ENCODE measurements at regions not wholly inside any gene's neighbourhood (a gene's known extent, or its start where the extent isn't known, plus 50 kb on each side); places are given as distances from the start of the nearest gene placed in this dataset.
"Not testable (repeated sequence)": the region's sequence is repeated elsewhere in the genome, so short reads cannot be mapped to it uniquely, and the experiment has no call there.

- peak; percentile 66 to 89 (median 87) for DNase-seq
- TF ChIP-seq CTCF (IDR thresholded peaks at IDR 0.05) (no peak), POLR2A (IDR thresholded peaks at IDR 0.05) (no peak)
These were observed 98.8 kb upstream of the ZNF722 start for GRCh38 chr7:63899691-63900393.

GRCh38 chr7:63900394-63901203 is 98.0 kb upstream of the ZNF722 start:
- DNase-seq (peak; percentile 85 to 97 (median 97)), ATAC-seq (peak; percentile 99 to 100 (median 100))
- Histone ChIP-seq H3K36me3 (no peaks in the 10 kb centered on the region), H3K27ac (peak overlapping the region in 8 of 12 donors; percentile 30 to 72 (median 50)), H3K4me3 (peak overlapping the region; percentile 38 to 89 (median 70)), H3K27me3 (no peaks in the 10 kb centered on the region), H3K9me3 (peaks cover 0 to 50% (median 0%) of the 10 kb centered on the region in 12 donors), H3K4me1 (peaks cover 0 to 13% (median 0%) of the 10 kb centered on the region in 12 donors)
- TF ChIP-seq CTCF (IDR thresholded peaks at IDR 0.05) = no peak
- no peak for TF ChIP-seq POLR2A (IDR thresholded peaks at IDR 0.05)
- intact Hi-C loops (cut with DNase I) = loop anchor here in 6 of 10 donors (1.0 to 2.0 kb wide), 4 partner anchors 24 to 26 kb away; no protein-coding TSS in a partner anchor
- WGBS, 4 donors = 2 to 40% (median 15%) methylated on average over 27 to 44 of the region's 44 CpGs

More at GRCh38 chr7:63899691-63900393, 98.8 kb upstream of the ZNF722 start:
- ATAC-seq = peak; percentile 89 to 94 (median 92)
- Histone ChIP-seq H3K4me1 (peaks cover 0 to 13% (median 0%) of the 10 kb centered on the region in 12 donors), H3K9me3 (peaks cover 0 to 50% (median 0%) of the 10 kb centered on the region in 12 donors), H3K36me3 (no peaks in the 10 kb centered on the region), H3K4me3 (peak overlapping the region; percentile 38 to 89 (median 70)), H3K27ac (peak overlapping the region in 7 of 12 donors; percentile 30 to 72 (median 56)), H3K27me3 (no peaks in the 10 kb centered on the region)
- 12 to 32% (median 22%) methylated on average over 27 to 29 of the region's 29 CpGs for WGBS, 4 donors
- intact Hi-C loops (cut with DNase I) = loop anchor here in 6 of 10 donors (1.0 to 2.0 kb wide), 4 partner anchors 25 to 27 kb away; no protein-coding TSS in a partner anchor

GRCh38 chr7:63901204-63901506 is 97.5 kb upstream of the ZNF722 start:
- not testable (repeated sequence) for H3K36me3 ChIP-seq, H3K27me3 ChIP-seq
- peak in 3 of 4 donors; percentile 35 to 45 (median 40) for ATAC-seq
- Histone ChIP-seq H3K27ac (peak overlapping the region in 6 of 12 donors; percentile 41 to 72 (median 51)), H3K4me1 (peaks cover 0 to 13% (median 0%) of the 10 kb centered on the region in 12 donors), H3K4me3 (peak overlapping the region; percentile 34 to 89 (median 70)), H3K9me3 (peaks cover 0 to 56% (median 0%) of the 10 kb centered on the region in 12 donors)
- intact Hi-C loops (cut with DNase I) = loop anchor here in 4 of 10 donors (2.0 kb wide), 2 partner anchors 24 to 26 kb away; no protein-coding TSS in a partner anchor
- peak in 1 of 5 donors; percentile 15 for DNase-seq
- 6 to 30% (median 13%) methylated on average over 15 to 16 of the region's 16 CpGs for WGBS, 4 donors

- H3K4me1 ChIP-seq = no peaks in the 10 kb centered on the region
- no peak overlapping the region for H3K4me3 ChIP-seq
- H3K27ac ChIP-seq = no peak overlapping the region
- H3K27me3 ChIP-seq = no peaks in the 10 kb centered on the region
- no peaks in the 10 kb centered on the region for H3K36me3 ChIP-seq
- intact Hi-C loops (cut with DNase I) = loop anchor here in 1 of 10 donors (2.0 kb wide), 1 partner anchor 14 kb away; no protein-coding TSS in a partner anchor
- 21 to 33% (median 31%) methylated on average over 2 of the region's 2 CpGs for WGBS, 4 donors
- TF ChIP-seq POLR2A (IDR thresholded peaks at IDR 0.05) (no peak), CTCF (IDR thresholded peaks at IDR 0.05) (no peak)
- DNase-seq = no peak
- peaks cover 0 to 31% (median 0%) of the 10 kb centered on the region in 12 donors for H3K9me3 ChIP-seq
- no peak for ATAC-seq
These were observed 79.7 kb upstream of the ZNF722 start for GRCh38 chr7:63918986-63919385.
